NOMO-1 treated with dmso at 0.1 percent for 144 hours (cell line): ENCODE measurements at regions not wholly inside any gene's neighbourhood (a gene's known extent, or its start where the extent isn't known, plus 50 kb on each side); places are given as distances from the start of the nearest gene placed in this dataset.
"Not testable (repeated sequence)": the region's sequence is repeated elsewhere in the genome, so short reads cannot be mapped to it uniquely, and the experiment has no call there.

Experiments used
- DNase-seq: peaks from one replicate; lab custom pipeline; 2025; ENCODE audit not compliant: unreplicated experiment; lab: John Stamatoyannopoulos, UW

DNA sequence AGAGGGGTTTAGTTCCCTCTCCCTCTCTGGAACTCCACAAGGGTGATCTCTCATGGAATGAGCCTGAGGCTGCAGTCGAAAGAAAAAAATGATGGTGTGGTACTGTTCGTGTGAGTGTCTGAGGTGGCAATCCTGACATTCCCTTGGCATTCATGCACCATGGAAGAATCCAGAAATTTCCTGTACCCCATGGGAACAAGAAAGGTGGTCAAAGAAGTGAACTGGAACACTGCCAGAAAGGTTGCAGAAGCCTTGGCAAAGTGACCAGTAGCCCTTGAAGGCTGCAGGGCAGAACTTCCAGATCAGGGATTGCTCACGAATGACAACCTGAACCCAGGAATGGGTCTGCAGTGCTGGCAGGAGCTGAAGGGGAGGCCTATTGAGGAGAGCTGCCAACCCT, 394.7 kb downstream of the CD83 start:
- no peak for DNase-seq

GRCh38 chr6:14513496-14514393, 396.2 kb downstream of the CD83 start:
- no peak for DNase-seq

DNA sequence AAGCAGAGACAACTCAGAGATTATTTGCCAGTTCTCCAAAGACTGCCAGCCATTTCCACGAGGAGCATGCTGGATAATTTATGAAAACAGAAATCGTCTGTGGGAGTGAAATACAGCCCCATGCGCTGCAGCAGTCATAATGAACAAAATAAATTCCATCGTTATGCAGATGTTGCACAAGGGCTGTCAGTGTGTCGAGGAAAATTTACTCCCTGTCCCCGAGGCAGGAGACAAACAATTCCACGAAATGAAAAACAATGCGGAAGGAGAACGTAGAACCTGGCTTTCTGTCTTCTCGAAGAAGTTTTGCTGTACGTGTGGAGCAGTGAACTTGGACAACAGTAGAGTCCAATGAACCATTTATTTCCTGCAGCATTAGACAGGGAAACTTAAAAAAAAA, 399.4 kb downstream of the CD83 start:
- DNase-seq = no peak

DNA sequence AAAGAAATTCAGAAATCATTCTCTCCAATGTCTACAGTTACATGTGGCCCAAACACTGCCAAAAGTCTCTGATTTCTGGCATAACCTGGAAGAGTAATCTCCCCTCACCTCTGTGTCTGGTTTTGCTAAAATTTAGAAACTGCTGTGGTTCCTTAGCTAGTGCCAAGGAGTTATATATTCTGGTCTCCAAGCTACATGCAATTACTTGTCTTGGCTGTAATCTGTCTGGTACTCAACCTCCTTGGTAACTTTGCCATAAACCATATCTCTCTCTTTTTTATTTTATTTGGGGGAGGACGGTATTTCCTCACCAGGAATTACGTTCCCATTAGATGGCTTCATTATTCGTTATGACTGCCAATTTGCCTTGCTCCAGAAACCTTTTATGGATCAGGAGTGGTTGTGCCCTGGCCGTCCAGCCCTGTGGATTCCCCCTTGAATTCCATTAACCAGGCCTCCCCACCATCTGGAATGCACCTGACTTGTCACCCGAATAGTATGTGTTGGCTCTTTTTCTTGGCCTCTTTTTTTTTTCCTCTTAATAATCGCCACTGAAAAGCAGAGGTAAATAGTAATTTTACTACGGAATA, 400.0 kb downstream of the CD83 start:
- DNase-seq = no peak

GRCh38 chr6:14518515-14519217, 401.1 kb downstream of the CD83 start:
- DNase-seq = no peak

- DNase-seq = no peak
These were observed 402.5 kb downstream of the CD83 start for GRCh38 chr6:14520029-14520428.

GRCh38 chr6:14520536-14520935, 403.0 kb downstream of the CD83 start:
- no peak for DNase-seq

GRCh38 chr6:14521141-14521540, 403.6 kb downstream of the CD83 start:
- DNase-seq = no peak

- DNase-seq = not testable (repeated sequence)
These were observed 404.3 kb downstream of the CD83 start for GRCh38 chr6:14521861-14522260.

DNA sequence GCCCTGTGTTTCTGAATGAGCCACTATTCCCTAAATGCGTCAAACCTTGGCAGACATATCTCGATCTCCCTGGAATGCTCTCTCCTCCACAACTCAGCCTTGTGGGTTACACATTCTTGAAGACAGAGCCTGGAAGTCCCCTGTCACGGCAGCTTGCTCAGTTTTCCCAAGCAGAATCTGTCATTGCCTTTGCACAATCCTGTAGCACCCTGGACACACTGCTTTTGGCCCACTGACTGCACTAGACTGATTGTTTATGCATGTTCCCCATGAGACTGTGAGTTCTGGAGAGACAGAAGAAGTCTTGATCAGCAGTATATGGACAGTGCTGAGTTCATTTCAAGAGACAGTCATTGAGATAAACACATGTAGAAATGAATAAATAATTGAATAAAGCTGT, 406.7 kb downstream of the CD83 start:
- DNase-seq = no peak

DNA sequence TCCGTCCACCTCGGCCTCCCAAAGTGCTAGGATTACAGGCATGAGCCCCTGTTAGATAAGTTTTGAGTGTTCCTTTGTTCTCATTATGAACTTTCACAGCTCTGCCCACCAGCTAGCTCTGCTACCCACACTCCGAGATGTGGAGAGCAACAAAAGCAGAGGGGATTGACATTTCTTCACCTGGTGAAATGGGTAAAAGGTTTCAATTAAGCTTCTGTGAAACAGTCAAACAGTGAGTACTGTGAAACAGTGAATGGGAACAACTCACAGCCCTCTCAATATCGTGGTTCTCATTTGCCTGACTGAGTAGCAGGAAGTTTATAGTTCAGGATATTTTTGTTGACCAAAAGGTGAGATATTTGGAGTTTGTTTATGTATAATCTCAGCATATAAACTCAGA, 412.8 kb downstream of the CD83 start:
- DNase-seq = no peak

GRCh38 chr6:14533446-14533845, 415.9 kb downstream of the CD83 start:
- no peak for DNase-seq

GRCh38 chr6:14537030-14537429, 419.5 kb downstream of the CD83 start:
- no peak for DNase-seq

DNA sequence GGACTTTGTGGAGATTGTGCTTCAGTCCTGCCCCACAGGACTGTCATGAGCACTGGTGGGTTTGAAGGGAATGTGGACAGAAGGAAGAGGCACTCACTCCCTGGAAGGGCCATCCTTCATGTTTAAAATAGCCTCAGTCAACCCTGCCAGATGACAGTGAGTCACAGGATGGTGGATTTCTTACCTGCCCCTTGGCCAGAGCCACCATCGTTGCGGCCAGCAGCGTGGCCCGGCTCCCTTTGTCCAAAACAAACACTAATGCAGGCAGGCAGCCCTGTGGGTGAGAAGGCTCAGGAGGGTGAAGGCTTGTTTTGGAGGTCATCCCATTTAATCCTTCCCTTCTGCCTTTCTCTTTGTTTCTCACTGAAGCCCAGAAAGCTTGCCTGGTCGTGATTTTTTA, 422.7 kb downstream of the CD83 start:
- DNase-seq = no peak

- no peak for DNase-seq
These were observed 423.4 kb downstream of the CD83 start for GRCh38 chr6:14540810-14541540.

GRCh38 chr6:14542670-14543366, 425.2 kb downstream of the CD83 start:
- DNase-seq = no peak

DNA sequence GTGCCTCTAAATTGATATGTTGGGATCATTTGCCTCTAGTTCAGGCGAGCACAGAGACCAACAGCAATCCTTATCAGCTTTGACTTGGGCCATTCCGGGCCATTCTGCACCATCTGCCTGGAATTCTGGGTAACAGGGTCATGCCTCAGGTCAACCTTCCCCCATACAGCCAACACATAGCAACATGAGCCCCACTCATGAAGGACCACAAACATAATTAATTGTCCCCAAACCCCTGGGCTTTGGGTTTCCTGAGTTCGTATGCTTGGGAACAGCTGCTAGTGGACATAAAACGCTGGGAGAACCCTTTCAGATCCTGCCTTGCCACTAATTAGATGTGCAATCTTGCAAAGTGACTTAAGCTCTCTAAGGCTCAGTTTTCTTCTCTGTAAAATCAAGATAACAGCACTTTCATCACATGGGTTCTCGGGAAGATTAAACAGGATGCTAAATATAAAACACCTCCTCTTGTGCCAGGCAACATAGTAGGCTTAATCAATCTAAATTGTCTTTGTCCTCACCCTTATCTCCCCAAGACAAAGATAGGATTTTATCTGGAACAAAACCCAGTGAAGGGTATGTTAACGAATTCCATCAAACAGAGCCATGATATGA, 426.5 kb downstream of the CD83 start:
- no peak for DNase-seq

DNA sequence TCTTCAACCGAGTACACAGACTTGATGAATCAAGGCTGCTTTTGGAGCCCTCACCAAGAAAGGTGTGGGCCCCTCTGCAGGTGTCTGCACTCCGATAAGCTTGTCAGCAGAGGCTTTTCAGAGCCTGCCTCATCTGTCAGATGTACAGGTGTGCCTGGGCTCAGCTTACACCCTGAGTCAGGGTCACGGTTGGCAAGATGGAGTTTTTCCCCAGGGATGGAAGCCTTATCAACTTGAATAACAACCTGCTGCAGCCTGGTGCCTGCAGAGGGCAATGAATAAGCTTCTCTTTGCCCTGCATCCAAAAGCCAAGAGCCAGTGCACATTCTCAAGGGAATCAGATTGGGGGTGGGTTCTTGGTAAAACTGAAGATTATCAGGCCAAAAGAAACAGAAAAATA, 427.1 kb downstream of the CD83 start:
- no peak for DNase-seq

GRCh38 chr6:14545496-14545895, 427.9 kb downstream of the CD83 start:
- no peak for DNase-seq

GRCh38 chr6:14546036-14546435, 428.5 kb downstream of the CD83 start:
- DNase-seq = no peak
